C1 segment of cervical spinal cord (tissue), 14 donors: ENCODE measurements at regions not wholly inside any gene's neighbourhood (a gene's known extent, or its start where the extent isn't known, plus 50 kb on each side); places are given as distances from the start of the nearest gene placed in this dataset.
"Not testable (repeated sequence)": the region's sequence is repeated elsewhere in the genome, so short reads cannot be mapped to it uniquely, and the experiment has no call there.

ENCODE experiments used
- DNase-seq, 14 donors: peaks; one replicate each; lab custom pipeline; 2025; lab: John Stamatoyannopoulos, UW

GRCh38 chr5:152456815-152457443 is 51.9 kb upstream of the NMUR2 start:
- no peak for DNase-seq

- DNase-seq = peak in 2 of 14 donors; percentile 1 to 23
Observed at GRCh38 chr5:152462021-152462721, 57.1 kb upstream of the NMUR2 start.

GRCh38 chr5:152464048-152464447 is 59.0 kb upstream of the NMUR2 start:
- no peak for DNase-seq

DNA sequence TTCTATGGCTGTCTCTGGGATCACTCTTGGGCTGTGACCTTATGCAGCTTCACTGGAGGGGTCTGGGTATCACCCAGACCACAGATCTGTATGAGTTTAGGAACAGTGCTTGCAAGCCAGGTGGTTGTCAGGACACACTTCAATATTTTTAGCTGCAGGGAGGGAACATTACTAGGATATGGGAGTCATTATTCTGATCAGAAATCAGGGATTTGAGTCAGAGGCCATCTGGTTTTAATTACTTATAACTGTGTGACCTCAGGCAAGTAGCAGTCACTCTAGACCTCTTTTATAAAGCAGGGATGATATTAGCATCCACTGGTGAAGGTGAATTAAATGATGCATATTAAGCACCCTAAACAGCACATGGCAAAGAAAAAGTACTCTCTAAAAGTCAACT is 60.1 kb upstream of the NMUR2 start:
- no peak for DNase-seq

DNA sequence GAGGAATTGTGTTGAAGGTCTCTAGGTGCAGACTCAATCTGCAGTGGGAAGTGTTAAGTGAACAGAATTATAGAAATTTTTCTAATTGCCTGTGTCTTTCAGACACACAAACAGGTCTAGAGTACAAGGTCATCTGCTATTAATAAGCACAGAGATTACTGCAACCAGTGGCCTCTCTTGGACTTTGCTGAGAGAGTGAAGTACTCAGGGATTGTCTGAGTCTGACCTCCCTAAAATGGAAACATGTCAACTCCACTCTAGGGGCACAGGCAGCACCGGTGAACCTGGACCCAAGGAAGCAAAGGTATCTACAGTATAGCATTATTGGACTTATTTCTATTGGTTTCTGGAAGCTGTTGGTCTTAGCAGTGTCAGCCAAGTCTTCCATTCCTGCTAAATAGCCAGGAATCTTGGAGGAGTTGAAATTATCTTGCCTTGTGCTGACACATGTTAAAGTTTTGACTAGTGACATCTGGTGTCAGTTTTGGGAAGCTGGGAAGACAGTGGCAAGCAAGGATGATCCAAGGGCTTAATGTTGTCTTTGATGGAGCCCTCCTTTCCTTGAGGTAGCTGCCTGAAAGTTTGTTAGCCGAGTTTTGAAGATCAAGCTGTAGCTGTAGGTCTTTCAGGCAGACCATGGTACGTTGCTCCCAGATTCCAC is 61.1 kb upstream of the NMUR2 start:
- DNase-seq = no peak

- peak in 1 of 14 donors; percentile 5 for DNase-seq
Observed at GRCh38 chr5:152470167-152470566, 65.1 kb upstream of the NMUR2 start.

- DNase-seq = peak in 1 of 14 donors; percentile 20
Observed at GRCh38 chr5:152472083-152472482, 67.0 kb upstream of the NMUR2 start.

GRCh38 chr5:152474961-152475360 is 69.9 kb upstream of the NMUR2 start:
- DNase-seq = no peak

DNA sequence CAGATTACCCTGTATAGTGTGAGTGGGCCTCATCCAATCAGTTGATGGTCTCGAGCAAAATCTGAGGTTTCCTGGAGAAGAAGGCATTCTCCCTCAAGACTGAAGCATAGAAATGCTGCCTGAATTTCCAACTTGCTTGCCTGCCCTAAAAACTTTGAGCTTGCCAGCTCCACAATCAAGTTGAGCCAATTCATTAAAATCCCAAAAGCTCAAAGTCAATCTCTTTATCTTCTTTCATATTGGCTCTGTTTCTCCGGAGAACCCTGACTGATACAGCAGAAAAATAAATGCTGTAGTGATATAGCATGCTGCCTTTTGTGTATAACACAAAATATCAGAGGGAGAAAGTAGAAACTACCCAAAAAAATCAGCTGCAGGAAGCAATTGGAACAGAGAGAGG is 72.5 kb upstream of the NMUR2 start:
- DNase-seq = no peak

DNA sequence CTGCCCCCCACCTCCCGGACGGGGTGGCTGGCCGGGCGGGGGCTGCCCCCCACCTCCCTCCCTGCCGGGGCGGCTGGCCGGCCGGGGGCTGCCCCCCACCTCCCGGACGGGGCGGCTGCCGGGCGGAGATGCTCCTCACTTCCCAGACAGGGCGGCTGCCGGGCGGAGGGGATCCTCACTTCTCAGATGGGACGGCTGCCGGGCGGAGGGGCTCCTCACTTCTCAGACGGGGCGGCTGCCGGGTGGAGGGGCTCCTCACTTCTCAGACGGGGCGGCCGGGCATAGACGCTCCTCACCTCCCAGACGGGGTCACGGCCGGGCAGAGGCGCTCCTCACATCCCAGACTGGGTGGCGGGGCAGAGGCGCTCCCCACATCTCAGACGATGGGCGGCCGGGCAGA is 74.8 kb upstream of the NMUR2 start:
- not testable (repeated sequence) for DNase-seq

- DNase-seq = not testable (repeated sequence)
Observed at GRCh38 chr5:152480677-152481076, 75.6 kb upstream of the NMUR2 start.

GRCh38 chr5:152487130-152487529 is 82.1 kb upstream of the NMUR2 start:
- DNase-seq = no peak

DNA sequence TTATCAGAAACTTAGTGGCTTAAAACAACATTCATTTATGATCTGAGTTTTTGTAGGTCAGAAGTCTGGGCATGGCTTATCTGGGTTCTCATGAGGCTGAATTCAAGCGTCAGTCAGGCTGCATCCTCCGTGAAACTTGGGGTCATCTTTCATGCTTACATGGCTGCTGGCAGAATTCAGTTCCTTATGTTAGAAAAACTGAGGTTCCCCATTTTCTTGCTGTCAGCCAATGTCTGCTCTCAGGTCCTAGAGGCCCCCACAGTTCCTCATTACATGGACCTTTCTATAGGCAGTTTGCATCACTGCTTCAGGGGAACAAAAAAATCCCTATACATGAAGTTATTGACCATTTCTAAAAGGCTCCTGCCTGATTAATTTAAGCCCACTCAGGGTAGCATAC is 83.8 kb upstream of the NMUR2 start:
- no peak for DNase-seq

DNA sequence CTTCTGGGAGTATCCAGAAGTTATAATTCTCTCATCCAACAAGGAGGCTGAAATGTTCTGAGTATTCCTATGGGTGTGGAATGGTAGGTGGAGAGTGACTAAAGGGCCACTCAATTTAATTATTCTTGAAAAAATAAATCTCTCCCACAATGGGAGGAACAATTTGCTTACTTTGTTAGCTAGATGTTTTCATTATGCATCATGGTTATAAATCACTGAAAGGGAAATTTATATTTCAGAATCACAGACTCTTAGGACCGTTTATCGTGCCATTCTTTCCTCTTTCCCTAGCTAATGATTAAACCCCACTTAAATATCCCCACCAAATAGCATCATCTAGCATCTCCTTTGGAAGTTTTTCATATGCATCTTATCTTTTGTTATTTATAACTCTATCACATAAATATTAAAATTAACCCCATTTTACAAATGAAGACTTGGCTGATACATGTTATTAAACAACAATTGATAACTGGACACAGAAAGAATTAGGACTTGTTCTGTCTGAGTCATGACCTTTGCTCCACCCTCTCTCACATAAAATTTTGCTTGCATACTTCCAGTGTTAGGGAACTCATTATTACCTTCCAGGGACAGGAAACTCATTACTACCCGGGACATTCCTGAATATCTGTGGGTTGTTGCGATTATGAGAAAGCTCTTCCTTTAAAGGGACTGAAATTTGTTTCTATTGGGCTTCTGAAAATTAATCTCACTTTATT is 94.9 kb upstream of the NMUR2 start:
- no peak for DNase-seq

DNA sequence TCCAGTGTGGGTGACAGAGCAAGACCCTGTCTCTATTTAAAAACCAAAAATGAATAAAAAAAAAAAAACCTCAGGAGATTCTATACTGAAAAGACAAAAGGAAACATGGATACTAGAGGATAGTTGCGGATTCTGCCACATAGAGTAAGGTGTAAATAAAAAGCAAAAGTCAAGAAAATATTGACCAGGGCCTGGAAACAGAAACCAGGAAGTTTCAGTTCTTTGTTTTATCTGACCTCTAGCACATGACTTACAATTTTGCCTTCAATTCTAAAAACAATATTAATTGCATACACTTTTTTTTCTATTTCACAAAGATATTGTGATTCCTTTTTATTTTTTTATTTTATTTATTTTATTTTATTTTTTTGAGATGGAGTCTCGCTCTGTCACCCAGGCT is 96.2 kb upstream of the NMUR2 start:
- DNase-seq = no peak

DNA sequence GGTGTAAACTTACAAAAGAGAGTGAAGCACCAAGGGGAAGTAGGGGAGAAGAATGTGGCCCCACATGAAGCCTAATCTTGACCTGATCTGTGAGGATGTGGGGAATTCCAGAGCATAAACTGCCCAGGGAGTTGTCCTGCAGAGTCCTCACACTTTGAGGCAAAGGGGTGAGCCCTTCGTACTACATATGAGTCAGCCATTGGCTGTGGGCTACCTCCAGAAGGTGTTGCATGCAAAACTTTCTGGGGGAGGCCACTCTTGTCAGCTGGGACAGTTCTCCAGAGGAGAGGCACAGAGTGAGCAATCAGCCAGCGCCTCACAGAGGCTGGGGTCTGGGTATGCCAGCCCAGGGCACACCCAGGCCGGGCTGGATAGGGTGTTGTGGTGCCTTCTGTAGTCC is 98.1 kb upstream of the NMUR2 start:
- DNase-seq = no peak

DNA sequence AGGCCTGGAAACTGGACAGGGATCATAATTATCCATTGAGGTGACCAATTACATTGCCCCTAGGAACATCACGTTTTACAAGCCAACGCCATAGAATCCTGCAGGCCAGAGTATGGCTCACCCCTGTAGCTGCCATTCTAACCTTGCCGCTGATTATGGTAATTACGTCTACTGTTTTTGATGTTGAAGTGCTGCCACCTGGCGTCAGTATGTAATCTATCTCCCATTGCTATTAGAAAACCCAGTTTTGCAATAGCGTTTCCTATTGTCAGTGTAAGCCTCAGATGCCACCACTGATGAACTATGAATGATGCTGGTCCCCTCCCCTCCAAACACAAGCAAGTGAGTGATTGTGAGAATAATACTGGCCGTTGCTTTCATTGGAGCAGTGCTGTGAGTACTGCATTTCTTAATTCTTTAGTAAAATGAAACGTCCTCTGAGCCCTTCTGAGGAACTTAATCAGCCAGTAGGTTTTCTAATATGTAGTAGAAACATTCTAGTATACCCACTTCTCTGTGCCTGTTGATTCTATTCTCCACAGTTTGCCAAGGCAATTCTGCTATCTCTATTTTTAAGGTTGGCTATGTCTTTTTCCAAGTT is 100.5 kb upstream of the NMUR2 start:
- peak in 10 of 14 donors; percentile 9 to 71 (median 38) for DNase-seq

GRCh38 chr5:152511120-152511519 is 106.0 kb upstream of the NMUR2 start:
- no peak for DNase-seq

GRCh38 chr5:152511531-152512132 is 106.6 kb upstream of the NMUR2 start:
- no peak for DNase-seq

- DNase-seq = no peak
Observed at GRCh38 chr5:152514827-152515397, 109.8 kb upstream of the NMUR2 start.

- DNase-seq = no peak
Observed at GRCh38 chr5:152523964-152524363, 118.9 kb upstream of the NMUR2 start.
